IMR-90 (cell line): ENCODE measurements at regions not wholly inside any gene's neighbourhood (a gene's known extent, or its start where the extent isn't known, plus 50 kb on each side); places are given as distances from the start of the nearest gene placed in this dataset.

ENCODE experiments used
- BHLHE40 ChIP-seq: fragments of 150-350 bp; IDR thresholded peaks from 2 replicates; pipeline ENCODE4 v1.6.1; 2016; ENCODE audit warnings: mild to moderate bottlenecking, low read depth, low read length
- CEBPB ChIP-seq: IDR thresholded peaks from 2 replicates; pipeline ENCODE4 v1.6.1; 2012; ENCODE audit warnings: low read depth, low read length, improper control_type of control experiment
- CHD1 ChIP-seq: IDR thresholded peaks from 2 replicates; pipeline ENCODE4 v1.6.1; 2012; ENCODE audit warnings: low read depth, low read length, improper control_type of control experiment
- FOS ChIP-seq: fragments of 150-350 bp; IDR thresholded peaks from 2 replicates; pipeline ENCODE4 v1.6.1; 2016; ENCODE audit warnings: low read depth, low read length
- MAFK ChIP-seq: IDR thresholded peaks from 2 replicates; pipeline ENCODE4 v1.6.1; 2012; ENCODE audit warnings: low read depth, low read length, improper control_type of control experiment
- MAZ ChIP-seq: IDR thresholded peaks from 2 replicates; pipeline ENCODE4 v1.6.1; 2012; ENCODE audit warnings: low read depth, mild to moderate bottlenecking, low read length, improper control_type of control experiment, moderate library complexity, borderline replicate concordance
- MXI1 ChIP-seq: IDR thresholded peaks from 2 replicates; pipeline ENCODE4 v1.6.1; 2012; ENCODE audit warnings: low read depth, mild to moderate bottlenecking, low read length, moderate library complexity, borderline replicate concordance
- POLR2A ChIP-seq: IDR thresholded peaks from 2 replicates; pipeline ENCODE4 v1.6.1; 2012; ENCODE audit warnings: mild to moderate bottlenecking, low read depth, low read length
- RAD21 ChIP-seq: IDR thresholded peaks from 2 replicates; pipeline ENCODE4 v1.6.1; 2012; ENCODE audit warnings: low read length, improper control_type of control experiment
- RCOR1 ChIP-seq: IDR thresholded peaks from 2 replicates; pipeline ENCODE4 v1.6.1; 2012; ENCODE audit warnings: mild to moderate bottlenecking, low read length, improper control_type of control experiment; ENCODE audit not compliant: insufficient replicate concordance
- SMC3 ChIP-seq: fragments of 150-350 bp; IDR thresholded peaks from 2 replicates; pipeline ENCODE4 v1.6.1; 2016; ENCODE audit warnings: low read depth, mild to moderate bottlenecking, antibody characterized with exemption, low read length, moderate library complexity
- TF ChIP-seq, protein P1 (sequence below): conservative IDR thresholded peaks from 2 replicates; pipeline ENCODE4 v1.5.1; 2012; ENCODE audit warnings: mild to moderate bottlenecking, low read depth, low read length, improper control_type of control experiment
- TF ChIP-seq, protein P2 (sequence below): fragments of 150-350 bp; IDR thresholded peaks from 2 replicates; pipeline ENCODE4 v1.6.1; 2016; ENCODE audit warnings: low read depth, mild to moderate bottlenecking, low read length, moderate library complexity, borderline replicate concordance
- TF ChIP-seq, protein P3 (sequence below): fragments of 150-350 bp; IDR thresholded peaks from 2 replicates; pipeline ENCODE4 v1.6.1; 2017; ENCODE audit warnings: mild to moderate bottlenecking, antibody characterized with exemption, low read length, low read depth

DNA sequence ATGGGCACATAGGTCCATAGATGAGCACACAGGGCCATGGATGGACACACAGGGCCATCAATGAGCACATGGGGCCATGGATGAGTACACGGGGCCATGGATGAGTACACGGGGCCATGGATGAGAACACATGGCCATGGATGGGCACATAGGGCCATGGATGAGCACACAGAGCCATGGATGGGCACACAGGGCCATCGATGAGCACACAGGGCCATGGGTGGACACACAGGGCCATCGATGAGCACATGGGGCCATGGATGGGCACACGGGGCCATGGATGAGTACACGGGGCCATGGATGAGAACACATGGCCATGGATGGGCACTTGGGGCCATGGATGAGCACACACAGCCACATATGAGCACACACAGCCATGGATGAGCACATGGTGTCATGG is 192.6 kb upstream of the HDAC4 start:
- TF ChIP-seq POLR2A: no peak
- no peak for TF ChIP-seq RAD21
- TF ChIP-seq, protein P1, sequence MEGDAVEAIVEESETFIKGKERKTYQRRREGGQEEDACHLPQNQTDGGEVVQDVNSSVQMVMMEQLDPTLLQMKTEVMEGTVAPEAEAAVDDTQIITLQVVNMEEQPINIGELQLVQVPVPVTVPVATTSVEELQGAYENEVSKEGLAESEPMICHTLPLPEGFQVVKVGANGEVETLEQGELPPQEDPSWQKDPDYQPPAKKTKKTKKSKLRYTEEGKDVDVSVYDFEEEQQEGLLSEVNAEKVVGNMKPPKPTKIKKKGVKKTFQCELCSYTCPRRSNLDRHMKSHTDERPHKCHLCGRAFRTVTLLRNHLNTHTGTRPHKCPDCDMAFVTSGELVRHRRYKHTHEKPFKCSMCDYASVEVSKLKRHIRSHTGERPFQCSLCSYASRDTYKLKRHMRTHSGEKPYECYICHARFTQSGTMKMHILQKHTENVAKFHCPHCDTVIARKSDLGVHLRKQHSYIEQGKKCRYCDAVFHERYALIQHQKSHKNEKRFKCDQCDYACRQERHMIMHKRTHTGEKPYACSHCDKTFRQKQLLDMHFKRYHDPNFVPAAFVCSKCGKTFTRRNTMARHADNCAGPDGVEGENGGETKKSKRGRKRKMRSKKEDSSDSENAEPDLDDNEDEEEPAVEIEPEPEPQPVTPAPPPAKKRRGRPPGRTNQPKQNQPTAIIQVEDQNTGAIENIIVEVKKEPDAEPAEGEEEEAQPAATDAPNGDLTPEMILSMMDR: no peak
- no peak for TF ChIP-seq RCOR1
- TF ChIP-seq CEBPB: no peak
- no peak for TF ChIP-seq CHD1
- TF ChIP-seq, protein P2, sequence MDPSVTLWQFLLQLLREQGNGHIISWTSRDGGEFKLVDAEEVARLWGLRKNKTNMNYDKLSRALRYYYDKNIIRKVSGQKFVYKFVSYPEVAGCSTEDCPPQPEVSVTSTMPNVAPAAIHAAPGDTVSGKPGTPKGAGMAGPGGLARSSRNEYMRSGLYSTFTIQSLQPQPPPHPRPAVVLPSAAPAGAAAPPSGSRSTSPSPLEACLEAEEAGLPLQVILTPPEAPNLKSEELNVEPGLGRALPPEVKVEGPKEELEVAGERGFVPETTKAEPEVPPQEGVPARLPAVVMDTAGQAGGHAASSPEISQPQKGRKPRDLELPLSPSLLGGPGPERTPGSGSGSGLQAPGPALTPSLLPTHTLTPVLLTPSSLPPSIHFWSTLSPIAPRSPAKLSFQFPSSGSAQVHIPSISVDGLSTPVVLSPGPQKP: no peak
- no peak for TF ChIP-seq BHLHE40
- TF ChIP-seq, protein P3, sequence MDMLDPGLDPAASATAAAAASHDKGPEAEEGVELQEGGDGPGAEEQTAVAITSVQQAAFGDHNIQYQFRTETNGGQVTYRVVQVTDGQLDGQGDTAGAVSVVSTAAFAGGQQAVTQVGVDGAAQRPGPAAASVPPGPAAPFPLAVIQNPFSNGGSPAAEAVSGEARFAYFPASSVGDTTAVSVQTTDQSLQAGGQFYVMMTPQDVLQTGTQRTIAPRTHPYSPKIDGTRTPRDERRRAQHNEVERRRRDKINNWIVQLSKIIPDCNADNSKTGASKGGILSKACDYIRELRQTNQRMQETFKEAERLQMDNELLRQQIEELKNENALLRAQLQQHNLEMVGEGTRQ: no peak
- no peak for TF ChIP-seq SMC3
- no peak for TF ChIP-seq FOS
- no peak for TF ChIP-seq MAFK
- no peak for TF ChIP-seq MXI1
- TF ChIP-seq MAZ: no peak
